ENCODE measurements at regions not wholly inside any gene's neighbourhood (a gene's known extent, or its start where the extent isn't known, plus 50 kb on each side); places are given as distances from the start of the nearest gene placed in this dataset.
A peak's percentile ranks its signal among the peaks of the same experiment; 100 is the strongest.

DNA sequence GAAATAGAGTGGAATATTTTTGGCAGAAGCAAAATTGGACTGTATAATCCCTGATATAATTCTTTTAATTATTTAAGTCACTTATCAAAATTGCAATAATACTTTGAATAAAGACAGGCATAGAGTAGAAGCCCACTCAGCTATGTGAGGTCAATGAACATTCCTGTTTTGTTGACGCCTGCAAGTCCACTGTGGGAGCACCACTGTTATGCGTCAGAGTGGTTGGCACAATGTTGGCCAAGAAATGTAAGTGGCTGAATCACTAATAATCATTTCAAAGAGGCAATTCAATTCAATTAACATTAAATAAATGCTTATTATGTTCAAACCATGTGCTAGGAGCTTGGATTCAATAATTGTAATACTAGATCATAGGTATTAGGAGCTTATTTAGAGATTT, 221.0 kb downstream of the SPCS3 start:
- no peaks in the 10 kb centered on the region for H3K27me3 ChIP-seq
- H3K4me1 ChIP-seq, result no peaks in the 10 kb centered on the region
- H3K27ac ChIP-seq, result no peak overlapping the region
- no peaks in the 10 kb centered on the region for H3K36me3 ChIP-seq
- H3K9me3 ChIP-seq, result no peaks in the 10 kb centered on the region
- intact Hi-C loops (cut with DNase I), result no loop called here
- H3K4me3 ChIP-seq (replicated peaks in 1 of 3), result no peak overlapping the region
- no peak for DNase-seq
- 83 to 95% methylated on average over 2 of the region's 2 CpGs for WGBS, 2 donors
- TF ChIP-seq, protein P1, sequence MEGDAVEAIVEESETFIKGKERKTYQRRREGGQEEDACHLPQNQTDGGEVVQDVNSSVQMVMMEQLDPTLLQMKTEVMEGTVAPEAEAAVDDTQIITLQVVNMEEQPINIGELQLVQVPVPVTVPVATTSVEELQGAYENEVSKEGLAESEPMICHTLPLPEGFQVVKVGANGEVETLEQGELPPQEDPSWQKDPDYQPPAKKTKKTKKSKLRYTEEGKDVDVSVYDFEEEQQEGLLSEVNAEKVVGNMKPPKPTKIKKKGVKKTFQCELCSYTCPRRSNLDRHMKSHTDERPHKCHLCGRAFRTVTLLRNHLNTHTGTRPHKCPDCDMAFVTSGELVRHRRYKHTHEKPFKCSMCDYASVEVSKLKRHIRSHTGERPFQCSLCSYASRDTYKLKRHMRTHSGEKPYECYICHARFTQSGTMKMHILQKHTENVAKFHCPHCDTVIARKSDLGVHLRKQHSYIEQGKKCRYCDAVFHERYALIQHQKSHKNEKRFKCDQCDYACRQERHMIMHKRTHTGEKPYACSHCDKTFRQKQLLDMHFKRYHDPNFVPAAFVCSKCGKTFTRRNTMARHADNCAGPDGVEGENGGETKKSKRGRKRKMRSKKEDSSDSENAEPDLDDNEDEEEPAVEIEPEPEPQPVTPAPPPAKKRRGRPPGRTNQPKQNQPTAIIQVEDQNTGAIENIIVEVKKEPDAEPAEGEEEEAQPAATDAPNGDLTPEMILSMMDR (IDR thresholded peaks at IDR 0.05), result no peak
- TF ChIP-seq POLR2A (IDR thresholded peaks at IDR 0.05), result no peak

DNA sequence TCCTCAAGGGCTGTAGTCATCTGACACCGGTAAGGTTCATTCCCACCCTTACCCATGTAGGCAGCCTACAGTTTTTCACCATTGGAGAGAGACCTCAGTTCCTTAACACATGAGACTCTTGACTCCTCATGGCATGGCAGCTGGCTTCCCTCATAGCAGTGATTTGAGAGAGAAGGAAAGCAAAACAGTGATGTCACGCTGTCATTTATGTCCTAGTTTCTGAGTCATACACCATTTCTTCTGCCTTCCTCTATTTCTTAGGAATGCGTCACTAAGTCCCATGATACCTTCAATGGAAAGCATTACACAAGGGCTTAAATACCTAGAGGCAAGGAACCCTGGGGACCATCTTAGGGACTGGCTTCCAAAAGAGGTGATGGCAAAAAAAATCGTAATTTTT, 226.1 kb downstream of the SPCS3 start:
- intact Hi-C loops (cut with DNase I), result no loop called here
- no peaks in the 10 kb centered on the region for H3K36me3 ChIP-seq
- TF ChIP-seq POLR2A (IDR thresholded peaks at IDR 0.05), result no peak
- TF ChIP-seq, protein P1 (IDR thresholded peaks at IDR 0.05), result no peak
- no peak for DNase-seq
- H3K4me3 ChIP-seq (replicated peaks in 1 of 3), result no peak overlapping the region
- no peaks in the 10 kb centered on the region for H3K9me3 ChIP-seq
- H3K4me1 ChIP-seq, result peaks cover 14 to 20% of the 10 kb centered on the region in 2 donors
- WGBS, 2 donors, result 77 to 84% methylated on average over 4 of the region's 4 CpGs
- H3K27ac ChIP-seq, result no peak overlapping the region
- H3K27me3 ChIP-seq, result no peaks in the 10 kb centered on the region

DNA sequence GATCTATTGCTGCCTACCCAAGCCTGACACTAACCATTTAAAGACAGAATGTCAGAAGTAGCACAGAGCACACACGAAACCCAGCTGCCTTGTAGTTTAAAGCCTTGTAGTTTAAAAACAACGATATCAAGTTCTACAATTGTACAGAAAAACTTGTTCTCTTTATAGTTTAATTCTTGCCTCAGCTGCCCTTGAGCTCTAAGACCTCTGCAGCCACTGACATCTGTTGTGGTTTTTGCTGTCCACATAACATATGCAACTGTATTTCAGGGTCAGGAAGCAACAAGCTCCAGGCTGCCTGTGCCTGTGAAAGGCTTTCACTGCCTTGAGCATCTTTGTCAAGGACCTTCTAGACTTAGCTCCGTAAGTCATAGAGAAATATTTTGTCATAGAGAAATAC, 227.2 kb downstream of the SPCS3 start:
- Histone ChIP-seq H3K4me3 (replicated peaks in 1 of 3) (no peak overlapping the region), H3K27ac (no peak overlapping the region), H3K36me3 (no peaks in the 10 kb centered on the region), H3K27me3 (no peaks in the 10 kb centered on the region), H3K9me3 (no peaks in the 10 kb centered on the region), H3K4me1 (peaks cover 14 to 20% of the 10 kb centered on the region in 2 donors)
- WGBS, 2 donors, result 79 to 82% methylated on average over 3 of the region's 3 CpGs
- TF ChIP-seq POLR2A (IDR thresholded peaks at IDR 0.05), result no peak
- TF ChIP-seq, protein P1 (IDR thresholded peaks at IDR 0.05), result no peak
- intact Hi-C loops (cut with DNase I), result no loop called here
- no peak for DNase-seq

DNA sequence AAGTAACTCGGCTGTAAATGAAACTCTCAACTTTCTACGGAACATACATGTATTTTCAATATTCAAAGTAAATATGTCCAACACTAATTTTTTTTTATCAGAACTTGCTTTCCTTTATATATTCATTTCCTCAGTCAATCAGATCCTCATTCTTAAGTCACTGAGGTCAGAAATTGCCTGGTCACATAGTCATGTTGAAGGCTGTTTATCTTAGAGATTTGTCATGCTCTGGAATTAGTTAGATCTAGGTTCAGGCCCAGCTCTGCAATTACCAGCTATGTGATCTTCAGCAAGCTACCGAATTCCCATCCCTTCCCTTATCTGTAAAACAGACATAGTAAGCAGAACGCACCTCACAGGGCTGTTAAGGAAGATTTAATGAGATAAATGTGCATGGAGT, 228.8 kb downstream of the SPCS3 start:
- intact Hi-C loops (cut with DNase I), result no loop called here
- Histone ChIP-seq H3K27me3 (no peaks in the 10 kb centered on the region), H3K9me3 (no peaks in the 10 kb centered on the region), H3K4me3 (replicated peaks in 1 of 3) (no peak overlapping the region), H3K4me1 (peaks cover 14 to 20% of the 10 kb centered on the region in 2 donors), H3K36me3 (no peaks in the 10 kb centered on the region), H3K27ac (peak overlapping the region; percentile 4 to 66 (median 40))
- TF ChIP-seq, protein P1 (IDR thresholded peaks at IDR 0.05), result no peak
- TF ChIP-seq POLR2A (IDR thresholded peaks at IDR 0.05), result no peak
- no peak for DNase-seq
- 80 to 81% methylated on average over 4 of the region's 4 CpGs for WGBS, 2 donors

DNA sequence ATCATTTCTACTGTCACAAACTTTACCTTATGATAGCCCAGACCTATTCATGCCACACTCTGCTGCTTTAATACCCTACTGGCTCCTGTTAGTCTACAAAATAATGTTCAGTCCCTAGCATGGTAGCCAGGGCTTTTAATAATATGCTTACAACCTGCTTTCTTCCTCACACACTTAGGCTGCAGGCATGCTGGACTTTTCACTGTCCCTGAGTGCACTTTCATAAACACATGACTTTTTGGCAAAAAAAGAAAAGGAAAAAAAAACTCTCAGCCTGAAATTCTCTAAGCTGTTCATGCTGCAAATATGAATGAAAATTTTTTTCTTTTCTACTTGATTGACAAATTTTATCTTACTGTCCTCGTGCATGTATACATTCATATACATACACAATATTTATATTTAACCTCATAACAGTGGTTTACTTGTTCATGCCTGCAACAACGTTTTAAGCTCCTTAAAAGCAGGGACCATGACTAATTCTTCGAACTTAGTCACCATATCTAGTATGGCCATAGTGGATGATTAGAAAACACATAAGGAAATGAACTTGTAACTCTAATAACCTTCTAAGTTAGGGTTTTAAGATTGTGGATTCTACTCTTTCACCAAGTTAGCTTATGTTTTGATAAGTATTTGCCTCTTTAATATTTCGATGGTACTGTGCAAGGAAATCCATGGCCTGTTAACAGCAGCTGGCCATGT, 229.5 kb downstream of the SPCS3 start:
- no peaks in the 10 kb centered on the region for H3K27me3 ChIP-seq
- 52 to 53% methylated on average over 4 of the region's 4 CpGs for WGBS, 2 donors
- DNase-seq, result peak; percentile 36 to 46
- H3K9me3 ChIP-seq, result no peaks in the 10 kb centered on the region
- intact Hi-C loops (cut with DNase I), result no loop called here
- H3K4me1 ChIP-seq, result peaks cover 14 to 20% of the 10 kb centered on the region in 2 donors
- H3K4me3 ChIP-seq (replicated peaks in 1 of 3), result no peak overlapping the region
- peak overlapping the region; percentile 4 to 66 (median 40) for H3K27ac ChIP-seq
- no peaks in the 10 kb centered on the region for H3K36me3 ChIP-seq
- TF ChIP-seq, protein P1 (IDR thresholded peaks at IDR 0.05), result peak in 1 of 6 experiments; percentile 19
- no peak for TF ChIP-seq POLR2A (IDR thresholded peaks at IDR 0.05)

Measured in thyroid gland (tissue), 4 donors.